ENCODE measurements at regions not wholly inside any gene's neighbourhood (a gene's known extent, or its start where the extent isn't known, plus 50 kb on each side); places are given as distances from the start of the nearest gene placed in this dataset.
"Not testable (repeated sequence)": the region's sequence is repeated elsewhere in the genome, so short reads cannot be mapped to it uniquely, and the experiment has no call there.

DNA sequence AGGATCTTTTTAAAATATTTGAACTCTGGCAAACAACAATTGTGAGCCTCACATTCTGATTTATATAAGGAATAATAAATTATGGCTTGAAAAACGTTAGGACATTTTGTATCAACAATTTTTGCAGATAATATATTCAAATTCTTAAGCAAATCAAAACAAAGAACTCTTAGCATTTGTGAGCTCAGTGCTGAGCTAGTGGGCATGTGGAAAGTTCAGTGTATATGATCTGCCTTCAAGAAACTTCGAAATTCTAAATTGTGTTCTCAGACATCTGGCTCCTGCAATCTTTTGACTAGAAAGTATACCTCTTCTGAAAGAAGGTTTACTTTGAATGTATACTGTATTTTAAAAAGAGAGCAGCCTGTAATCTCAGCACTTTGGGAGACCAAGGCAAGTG lies 122.3 kb upstream of the NEIL3 start:
- DNase-seq (ENCODE audit: low read depth), result no peak
- TF ChIP-seq CTCF (IDR thresholded peaks at IDR 0.05; ENCODE audit: low read depth, low read length, missing control alignments), result no peak

GRCh38 chr4:177190995-177191580 lies 118.6 kb upstream of the NEIL3 start:
- DNase-seq (ENCODE audit: low read depth), result no peak
- TF ChIP-seq CTCF (IDR thresholded peaks at IDR 0.05; ENCODE audit: low read depth, low read length, missing control alignments), result no peak

More for the DNA sequence above, 122.3 kb upstream of the NEIL3 start:
- H3K4me3 ChIP-seq (ENCODE audit: low read depth, low read length), result no peak overlapping the region

DNA sequence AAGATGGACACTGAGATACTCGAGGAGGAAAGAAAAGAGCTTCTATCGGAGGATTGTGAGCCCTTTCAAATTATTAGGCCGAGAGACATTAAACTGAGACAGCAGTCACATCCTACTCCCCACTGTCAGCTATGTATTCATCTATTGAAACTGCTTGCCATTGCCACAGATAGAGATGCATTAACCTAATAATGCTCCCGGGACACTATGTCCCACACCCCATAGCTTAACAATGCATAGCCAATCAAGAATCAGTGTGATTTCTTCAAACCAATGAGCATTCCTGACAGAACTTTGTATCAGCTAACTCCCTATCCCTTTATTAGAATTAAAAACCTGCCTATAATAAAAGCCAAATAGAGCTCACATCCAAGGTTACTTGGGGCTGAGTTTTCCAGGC lies 118.1 kb upstream of the NEIL3 start:
- no peak overlapping the region for H3K4me3 ChIP-seq (ENCODE audit: low read depth, low read length)
- TF ChIP-seq CTCF (IDR thresholded peaks at IDR 0.05; ENCODE audit: low read depth, low read length, missing control alignments), result no peak
- no peak for DNase-seq (ENCODE audit: low read depth)

More at GRCh38 chr4:177190995-177191580, 118.6 kb upstream of the NEIL3 start:
- H3K4me3 ChIP-seq (ENCODE audit: low read depth, low read length), result no peak overlapping the region

DNA sequence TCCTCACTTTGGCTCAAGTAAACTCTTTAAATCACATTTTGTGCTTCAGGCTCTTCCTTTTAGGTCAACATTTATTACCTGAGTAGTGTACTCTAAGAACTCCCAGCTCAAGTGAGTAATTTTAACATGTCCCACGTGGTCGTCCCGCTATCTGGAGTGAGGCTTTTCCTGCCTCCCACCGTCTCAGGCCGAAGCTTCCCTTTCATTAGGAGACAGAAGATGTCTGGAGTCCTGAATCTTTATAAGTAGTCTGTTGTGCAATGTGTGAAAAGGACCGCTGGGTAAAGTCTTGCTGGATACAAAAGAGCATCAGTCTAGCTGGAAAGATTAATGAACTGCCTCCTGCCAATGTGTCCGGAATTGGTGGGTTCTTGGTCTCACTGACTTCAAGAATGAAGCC lies 117.7 kb upstream of the NEIL3 start:
- H3K4me3 ChIP-seq (ENCODE audit: low read depth, low read length), result no peak overlapping the region
- no peak for DNase-seq (ENCODE audit: low read depth)
- TF ChIP-seq CTCF (IDR thresholded peaks at IDR 0.05; ENCODE audit: low read depth, low read length, missing control alignments), result no peak

DNA sequence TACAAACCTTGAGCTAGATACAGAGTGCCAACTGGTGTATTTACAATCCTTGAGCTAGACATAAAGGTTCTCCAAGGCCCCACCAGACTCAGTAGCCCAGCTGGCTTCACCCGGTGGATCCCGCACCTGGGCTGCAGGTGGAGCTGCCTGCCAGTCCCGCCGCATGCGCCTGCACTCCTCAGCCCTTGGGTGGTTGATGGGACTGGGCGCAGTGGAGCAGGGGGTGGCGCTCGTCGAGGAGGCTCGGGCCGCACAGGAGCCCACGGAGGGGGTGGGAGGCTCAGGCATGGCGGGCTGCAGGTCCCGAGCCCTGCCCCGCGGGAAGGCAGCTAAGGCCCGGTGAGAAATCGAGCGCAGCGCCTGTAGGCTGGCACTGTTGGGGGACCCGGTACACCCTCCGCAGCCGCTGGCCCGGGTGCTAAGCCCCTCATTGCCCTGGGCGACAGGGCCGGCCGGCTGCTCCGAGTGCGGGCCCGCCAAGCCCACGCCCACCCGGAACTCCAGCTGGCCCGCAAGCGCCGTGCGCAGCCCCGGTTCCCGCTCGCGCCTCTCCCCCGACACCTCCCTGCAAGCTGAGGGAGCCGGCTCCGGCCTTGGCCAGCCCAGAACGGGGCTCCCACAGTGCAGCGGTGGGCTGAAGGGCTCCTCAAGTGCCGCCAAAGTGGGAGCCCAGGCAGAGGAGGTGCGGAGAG lies 116.5 kb upstream of the NEIL3 start:
- not testable (repeated sequence) for H3K4me3 ChIP-seq (ENCODE audit: low read depth, low read length); DNase-seq (ENCODE audit: low read depth)

- no peak overlapping the region for H3K4me3 ChIP-seq (ENCODE audit: low read depth, low read length)
- no peak for DNase-seq (ENCODE audit: low read depth)
- no peak for TF ChIP-seq CTCF (IDR thresholded peaks at IDR 0.05; ENCODE audit: low read depth, low read length, missing control alignments)
Observed at GRCh38 chr4:177194906-177195305, 114.8 kb upstream of the NEIL3 start.

DNA sequence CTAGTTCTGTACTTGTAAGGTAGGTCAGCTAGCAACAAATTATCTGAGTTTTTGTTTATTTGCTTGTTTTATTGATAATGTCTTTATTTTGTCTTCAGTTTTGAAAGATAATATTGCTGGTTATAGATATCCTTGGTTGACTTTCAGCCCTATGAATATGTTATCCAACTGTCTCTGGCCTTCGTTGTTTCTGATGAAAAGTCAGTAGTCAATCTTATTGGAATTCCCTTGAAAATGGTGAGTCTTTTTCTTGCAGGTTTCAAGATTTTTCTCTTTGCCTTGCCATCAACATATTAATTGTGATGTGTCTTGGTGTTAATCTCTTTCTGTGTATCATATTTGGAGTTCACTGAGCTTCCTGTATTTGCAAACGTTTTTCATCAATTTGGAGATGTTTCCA lies 113.1 kb upstream of the NEIL3 start:
- DNase-seq (ENCODE audit: low read depth), result no peak
- no peak overlapping the region for H3K4me3 ChIP-seq (ENCODE audit: low read depth, low read length)
- TF ChIP-seq CTCF (IDR thresholded peaks at IDR 0.05; ENCODE audit: low read depth, low read length, missing control alignments), result no peak
